KMS-11 (cell line): ENCODE measurements at regions not wholly inside any gene's neighbourhood (a gene's known extent, or its start where the extent isn't known, plus 50 kb on each side); places are given as distances from the start of the nearest gene placed in this dataset.

Experiments
- H2AFZ ChIP-seq: fragments of 200-600 bp; sonication (generic); 2 replicates; pipeline ENCODE4 v1.6.1; 2016; ENCODE audit warnings: antibody characterized with exemption, mixed run types, low read depth
- H3K27ac ChIP-seq: fragments of 200-600 bp; sonication (generic); 2 replicates; pipeline ENCODE4 v1.6.1; 2016; ENCODE audit warnings: mild to moderate bottlenecking, mixed run types
- H3K27me3 ChIP-seq: fragments of 200-600 bp; sonication (generic); 2 replicates; pipeline ENCODE4 v1.6.1; 2017; ENCODE audit warnings: mild to moderate bottlenecking, low read depth, mixed run types, moderate library complexity; ENCODE audit not compliant: insufficient read depth
- H3K36me3 ChIP-seq: fragments of 200-600 bp; sonication (generic); 2 replicates; pipeline ENCODE4 v1.6.1; 2017; ENCODE audit warnings: mild to moderate bottlenecking, mixed run types; ENCODE audit not compliant: insufficient read depth
- H3K4me1 ChIP-seq: fragments of 200-600 bp; sonication (generic); 2 replicates; pipeline ENCODE4 v1.6.1; 2016; ENCODE audit warnings: mild to moderate bottlenecking, low read depth, mixed run types; ENCODE audit not compliant: poor library complexity, severe bottlenecking
- H3K4me2 ChIP-seq: fragments of 200-600 bp; sonication (generic); 2 replicates; pipeline ENCODE4 v1.7.0; 2016; ENCODE audit warnings: mild to moderate bottlenecking, mixed run types
- H3K4me3 ChIP-seq: fragments of 200-600 bp; sonication (generic); IDR thresholded peaks from 2 replicates; pipeline ENCODE4 v1.6.1; 2017; ENCODE audit warnings: low read depth, low read length, mixed read lengths; ENCODE audit not compliant: insufficient read depth
- H3K79me2 ChIP-seq: fragments of 200-600 bp; sonication (generic); 2 replicates; pipeline ENCODE4 v1.6.1; 2016; ENCODE audit warnings: low read depth, mixed run types; ENCODE audit not compliant: insufficient read depth
- H3K9ac ChIP-seq: fragments of 200-600 bp; sonication (generic); 2 replicates; pipeline ENCODE4 v1.6.1; 2016; ENCODE audit warnings: mild to moderate bottlenecking, mixed run types
- H4K20me1 ChIP-seq: fragments of 200-600 bp; sonication (generic); 2 replicates; pipeline ENCODE4 v1.6.1; 2016; ENCODE audit warnings: mild to moderate bottlenecking, mixed run types; ENCODE audit not compliant: insufficient read depth
- CTCF ChIP-seq: fragments of 200-600 bp; sonication (generic); conservative IDR thresholded peaks from 2 replicates; pipeline ENCODE4 v1.6.1; 2017; ENCODE audit warnings: low read depth, mild to moderate bottlenecking, antibody characterized with exemption, low read length, moderate library complexity, mixed read lengths

- TF ChIP-seq CTCF = no peak
- Histone ChIP-seq H3K36me3 (no peaks in the 10 kb centered on the region), H3K27me3 (no peaks in the 10 kb centered on the region), H3K27ac (no peak overlapping the region), H3K79me2 (no peaks in the 10 kb centered on the region), H3K4me2 (no peak overlapping the region), H2AFZ (no peak overlapping the region), H4K20me1 (no peaks in the 10 kb centered on the region), H3K4me1 (no peaks in the 10 kb centered on the region), H3K9ac (no peak overlapping the region), H3K4me3 (no peak overlapping the region)
Measured at GRCh38 chr6:159351707-159352106, 182.5 kb downstream of the FNDC1 start.

- Histone ChIP-seq H3K79me2 (no peaks in the 10 kb centered on the region), H2AFZ (no peak overlapping the region), H3K36me3 (no peaks in the 10 kb centered on the region), H3K4me1 (no peaks in the 10 kb centered on the region), H3K27me3 (no peaks in the 10 kb centered on the region), H4K20me1 (no peaks in the 10 kb centered on the region), H3K4me2 (no peak overlapping the region), H3K27ac (no peak overlapping the region), H3K9ac (no peak overlapping the region), H3K4me3 (no peak overlapping the region)
- TF ChIP-seq CTCF = no peak
Measured at GRCh38 chr6:159349915-159350314, 180.7 kb downstream of the FNDC1 start.

GRCh38 chr6:159343709-159344108 is 174.5 kb downstream of the FNDC1 start:
- Histone ChIP-seq H3K4me2 (no peak overlapping the region), H3K4me1 (no peaks in the 10 kb centered on the region), H4K20me1 (no peaks in the 10 kb centered on the region), H3K27me3 (no peaks in the 10 kb centered on the region), H3K79me2 (no peaks in the 10 kb centered on the region), H3K9ac (no peak overlapping the region), H3K27ac (no peak overlapping the region), H2AFZ (no peak overlapping the region), H3K4me3 (no peak overlapping the region), H3K36me3 (no peaks in the 10 kb centered on the region)
- TF ChIP-seq CTCF = no peak

GRCh38 chr6:159342146-159342545 is 172.9 kb downstream of the FNDC1 start:
- TF ChIP-seq CTCF = no peak
- no peaks in the 10 kb centered on the region for H3K79me2 ChIP-seq
- no peaks in the 10 kb centered on the region for H3K27me3 ChIP-seq
- H3K4me1 ChIP-seq = no peaks in the 10 kb centered on the region
- no peak overlapping the region for H3K4me2 ChIP-seq
- H3K4me3 ChIP-seq = no peak overlapping the region
- H3K27ac ChIP-seq = no peak overlapping the region
- H4K20me1 ChIP-seq = no peaks in the 10 kb centered on the region
- H3K36me3 ChIP-seq = no peaks in the 10 kb centered on the region
- no peak overlapping the region for H3K9ac ChIP-seq
- no peak overlapping the region for H2AFZ ChIP-seq

GRCh38 chr6:159334068-159334467 is 164.9 kb downstream of the FNDC1 start:
- H3K4me2 ChIP-seq = no peak overlapping the region
- H3K9ac ChIP-seq = no peak overlapping the region
- no peaks in the 10 kb centered on the region for H3K4me1 ChIP-seq
- H2AFZ ChIP-seq = no peak overlapping the region
- H3K27me3 ChIP-seq = no peaks in the 10 kb centered on the region
- no peaks in the 10 kb centered on the region for H3K36me3 ChIP-seq
- no peak overlapping the region for H3K27ac ChIP-seq
- no peak for TF ChIP-seq CTCF
- H3K79me2 ChIP-seq = no peaks in the 10 kb centered on the region
- no peaks in the 10 kb centered on the region for H4K20me1 ChIP-seq
- H3K4me3 ChIP-seq = no peak overlapping the region
